HEK293 (cell line): ENCODE measurements at regions not wholly inside any gene's neighbourhood (a gene's known extent, or its start where the extent isn't known, plus 50 kb on each side); places are given as distances from the start of the nearest gene placed in this dataset.

Source experiments
- CTCF ChIA-PET: fragments of 350-600 bp; formaldehyde crosslinking; extraction: SDS; loops from one replicate; lab custom pipeline; 2021; ENCODE audit warnings: antibody characterized with exemption; lab: Yijun Ruan, JAX
- POLR2A ChIA-PET: fragments of 300-600 bp; formaldehyde crosslinking; extraction: SDS; loops from one replicate; lab custom pipeline; 2020; ENCODE audit warnings: antibody characterized with exemption, inconsistent platforms; lab: Yijun Ruan, JAX
- H3K27ac ChIP-seq: fragments of 200-500 bp; sonication (Bioruptor generic); 2 replicates; pipeline ENCODE4 v1.5.1; 2014; ENCODE audit warnings: low read depth, low read length, control low read depth, inconsistent platforms; ENCODE audit errors: extremely low read depth
- H3K36me3 ChIP-seq, 2 experiments: fragments of 200-500 bp in 1 of 2; sonication (Bioruptor generic) in 1 of 2; 1 replicate in 1 of 2; 2 replicates in 1 of 2; pipeline ENCODE4 v1.5.1; 2014 to 2017; ENCODE audit warnings: inconsistent platforms in 2 of 2, low read length in 2 of 2; ENCODE audit not compliant: control insufficient read depth in 2 of 2, insufficient read depth in 1 of 2
- H3K4me1 ChIP-seq: fragments of 200-500 bp; sonication (Bioruptor generic); 2 replicates; pipeline ENCODE4 v1.5.1; 2014; ENCODE audit warnings: mild to moderate bottlenecking, low read length, inconsistent platforms; ENCODE audit not compliant: control insufficient read depth, insufficient read depth
- H3K4me3 ChIP-seq: 2 replicates; pipeline ENCODE4 v1.5.1; 2011; ENCODE audit warnings: low read depth, mild to moderate bottlenecking, control low read depth, low read length, moderate library complexity
- H3K9me3 ChIP-seq: fragments of 200-500 bp; sonication (Bioruptor generic); 2 replicates; pipeline ENCODE4 v1.5.1; 2014; ENCODE audit warnings: low read depth, low read length, inconsistent platforms; ENCODE audit not compliant: control insufficient read depth, insufficient read depth
- HOXA7 ChIP-seq: sonication (generic); formaldehyde crosslinking; IDR thresholded peaks from 2 replicates; pipeline ENCODE4 v1.8.1; 2022; ENCODE audit warnings: missing genetic modification reagents, borderline replicate concordance
- SP7 ChIP-seq: fragments of 450-650 bp; formaldehyde crosslinking; IDR thresholded peaks from 2 replicates; pipeline ENCODE4 v1.5.1; 2016; ENCODE audit warnings: missing biosample characterization, missing genetic modification characterization
- ZNF155 ChIP-seq: fragments of 450-650 bp; formaldehyde crosslinking; IDR thresholded peaks from 2 replicates; pipeline ENCODE4 v1.5.1; 2016; ENCODE audit warnings: missing biosample characterization, missing genetic modification characterization
- ZNF391 ChIP-seq: fragments of 450-650 bp; formaldehyde crosslinking; IDR thresholded peaks from 2 replicates; pipeline ENCODE4 v1.5.1; 2016; ENCODE audit warnings: low read depth, missing biosample characterization, missing genetic modification characterization, borderline replicate concordance
- ZNF423 ChIP-seq: fragments of 450-650 bp; formaldehyde crosslinking; IDR thresholded peaks from 2 replicates; pipeline ENCODE4 v1.5.1; 2016; ENCODE audit warnings: missing biosample characterization, missing genetic modification characterization
- ZNF433 ChIP-seq: fragments of 450-650 bp; formaldehyde crosslinking; IDR thresholded peaks from 2 replicates; pipeline ENCODE4 v1.5.1; 2016; ENCODE audit warnings: missing biosample characterization, missing genetic modification characterization, low read depth
- ZNF521 ChIP-seq: fragments of 450-650 bp; formaldehyde crosslinking; IDR thresholded peaks from 2 replicates; pipeline ENCODE4 v1.5.1; 2017; ENCODE audit warnings: missing biosample characterization, mild to moderate bottlenecking, missing genetic modification characterization
- ZNF610 ChIP-seq: fragments of 450-650 bp; formaldehyde crosslinking; IDR thresholded peaks from 2 replicates; pipeline ENCODE4 v1.5.1; 2016; ENCODE audit warnings: missing biosample characterization, missing genetic modification characterization, borderline replicate concordance
- ZNF626 ChIP-seq: fragments of 450-650 bp; sonication (Bioruptor Pico); formaldehyde crosslinking; IDR thresholded peaks from 2 replicates; pipeline ENCODE4 v1.5.1; 2018; ENCODE audit warnings: missing biosample characterization, missing genetic modification characterization, inconsistent platforms
- ZNF639 ChIP-seq: fragments of 450-650 bp; formaldehyde crosslinking; IDR thresholded peaks from 2 replicates; pipeline ENCODE4 v1.5.1; 2016; ENCODE audit warnings: missing biosample characterization, missing genetic modification characterization
- ZNF645 ChIP-seq: fragments of 450-650 bp; formaldehyde crosslinking; IDR thresholded peaks from 2 replicates; pipeline ENCODE4; 2016; ENCODE audit warnings: missing biosample characterization, missing genetic modification characterization
- ZNF692 ChIP-seq: fragments of 450-650 bp; formaldehyde crosslinking; IDR thresholded peaks from 2 replicates; pipeline ENCODE4 v1.5.1; 2016; ENCODE audit warnings: missing biosample characterization, missing genetic modification characterization
- TF ChIP-seq, protein P1 (sequence below): fragments of 450-650 bp; formaldehyde crosslinking; IDR thresholded peaks from 2 replicates; pipeline ENCODE4 v1.5.1; 2016; ENCODE audit warnings: missing biosample characterization, missing genetic modification characterization
- TF ChIP-seq, protein P2 (sequence below): fragments of 450-650 bp; IDR thresholded peaks from 2 replicates; pipeline ENCODE4 v1.5.1; 2018; ENCODE audit warnings: missing biosample characterization, mild to moderate bottlenecking, missing genetic modification characterization
- TF ChIP-seq, protein P3 (sequence below): fragments of 450-650 bp; formaldehyde crosslinking; conservative IDR thresholded peaks from 2 replicates; pipeline ENCODE4 v1.5.1; 2016; ENCODE audit warnings: low read depth, missing biosample characterization, missing genetic modification characterization

GRCh38 chr1:243930822-243931671, 81.0 kb upstream of the AKT3 start (continued):
- TF ChIP-seq, protein P1, sequence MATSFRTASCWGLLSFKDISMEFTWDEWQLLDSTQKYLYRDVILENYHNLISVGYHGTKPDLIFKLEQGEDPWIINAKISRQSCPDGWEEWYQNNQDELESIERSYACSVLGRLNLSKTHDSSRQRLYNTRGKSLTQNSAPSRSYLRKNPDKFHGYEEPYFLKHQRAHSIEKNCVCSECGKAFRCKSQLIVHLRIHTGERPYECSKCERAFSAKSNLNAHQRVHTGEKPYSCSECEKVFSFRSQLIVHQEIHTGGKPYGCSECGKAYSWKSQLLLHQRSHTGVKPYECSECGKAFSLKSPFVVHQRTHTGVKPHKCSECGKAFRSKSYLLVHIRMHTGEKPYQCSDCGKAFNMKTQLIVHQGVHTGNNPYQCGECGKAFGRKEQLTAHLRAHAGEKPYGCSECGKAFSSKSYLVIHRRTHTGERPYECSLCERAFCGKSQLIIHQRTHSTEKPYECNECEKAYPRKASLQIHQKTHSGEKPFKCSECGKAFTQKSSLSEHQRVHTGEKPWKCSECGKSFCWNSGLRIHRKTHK (tag by site-specific recombination) = no peak
- TF ChIP-seq ZNF521 (tag by site-specific recombination) (no peak), ZNF610 (tag by site-specific recombination) (no peak)

DNA sequence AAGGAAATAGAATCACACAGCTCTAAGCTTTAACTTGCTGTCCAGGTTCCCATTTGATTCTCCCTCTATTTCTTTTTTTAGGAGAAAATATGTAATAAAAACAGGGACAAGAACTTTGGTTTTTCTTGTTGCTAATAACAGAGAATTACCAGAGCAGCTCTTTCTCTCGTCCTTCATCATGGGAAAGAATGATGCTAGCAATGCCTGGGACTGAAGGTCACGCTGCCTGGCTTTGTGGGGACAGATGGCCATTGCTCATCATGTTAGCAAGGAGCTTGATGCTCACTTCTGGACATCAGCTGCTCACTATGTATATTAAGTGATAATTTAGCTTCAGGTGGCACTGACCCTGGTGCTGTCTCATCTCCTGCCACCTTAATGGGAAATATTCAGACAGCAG, 77.3 kb upstream of the AKT3 start:
- ChIA-PET POLR2A (interaction anchor here (0.5 to 1.4 kb wide), 2 partner anchors 10 to 433 kb away, joined by 3 to 8 read pairs; no protein-coding TSS in a partner anchor), CTCF (interaction anchor here (1.9 kb wide), 1 partner anchor 10 kb away, joined by 6 read pairs; no protein-coding TSS in a partner anchor)
- no peaks in the 10 kb centered on the region for H3K9me3 ChIP-seq
- H3K27ac ChIP-seq = no peak overlapping the region
- TF ChIP-seq ZNF433 (tag by site-specific recombination) = no peak
- TF ChIP-seq HOXA7 (CRISPR knock-in tag) = no peak
- TF ChIP-seq, protein P2, sequence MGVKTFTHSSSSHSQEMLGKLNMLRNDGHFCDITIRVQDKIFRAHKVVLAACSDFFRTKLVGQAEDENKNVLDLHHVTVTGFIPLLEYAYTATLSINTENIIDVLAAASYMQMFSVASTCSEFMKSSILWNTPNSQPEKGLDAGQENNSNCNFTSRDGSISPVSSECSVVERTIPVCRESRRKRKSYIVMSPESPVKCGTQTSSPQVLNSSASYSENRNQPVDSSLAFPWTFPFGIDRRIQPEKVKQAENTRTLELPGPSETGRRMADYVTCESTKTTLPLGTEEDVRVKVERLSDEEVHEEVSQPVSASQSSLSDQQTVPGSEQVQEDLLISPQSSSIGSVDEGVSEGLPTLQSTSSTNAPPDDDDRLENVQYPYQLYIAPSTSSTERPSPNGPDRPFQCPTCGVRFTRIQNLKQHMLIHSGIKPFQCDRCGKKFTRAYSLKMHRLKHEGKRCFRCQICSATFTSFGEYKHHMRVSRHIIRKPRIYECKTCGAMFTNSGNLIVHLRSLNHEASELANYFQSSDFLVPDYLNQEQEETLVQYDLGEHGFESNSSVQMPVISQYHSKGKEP (tag by site-specific recombination) = no peak
- no peak for TF ChIP-seq ZNF626 (tag by site-specific recombination)
- TF ChIP-seq ZNF423 (tag by site-specific recombination) = no peak
- no peak for TF ChIP-seq ZNF639 (tag by site-specific recombination)
- TF ChIP-seq ZNF645 (tag by site-specific recombination) = no peak
- no peak for TF ChIP-seq ZNF155 (tag by site-specific recombination)
- no peaks in the 10 kb centered on the region for H3K36me3 ChIP-seq
- H3K4me3 ChIP-seq = no peak overlapping the region
- H3K4me1 ChIP-seq = peaks cover 4% of the 10 kb centered on the region; the same call in 1 of the 2 replicates

- Histone ChIP-seq H3K9me3 (no peaks in the 10 kb centered on the region), H3K4me1 (peaks cover 4% of the 10 kb centered on the region; the same call in 1 of the 2 replicates), H3K36me3 (no peaks in the 10 kb centered on the region), H3K4me3 (no peak overlapping the region), H3K27ac (no peak overlapping the region)
- ChIA-PET POLR2A (interaction anchor here (1.3 to 2.1 kb wide), 3 partner anchors 9 to 121 kb away, joined by 3 to 8 read pairs (median 5); no protein-coding TSS in a partner anchor), CTCF (interaction anchor here (0.5 to 1.9 kb wide), 2 partner anchors 10 to 192 kb away, joined by 4 to 6 read pairs; no protein-coding TSS in a partner anchor)
- TF ChIP-seq SP7 (tag by site-specific recombination) (peak; percentile 56), ZNF692 (tag by site-specific recombination) (peak; percentile 83), ZNF391 (tag by site-specific recombination) (0 out of 2 replicates have a peak, but pooled peaks have one; percentile 42), ZNF639 (tag by site-specific recombination) (0 out of 2 replicates have a peak, but pooled peaks have one; percentile 40)
- TF ChIP-seq, protein P3, sequence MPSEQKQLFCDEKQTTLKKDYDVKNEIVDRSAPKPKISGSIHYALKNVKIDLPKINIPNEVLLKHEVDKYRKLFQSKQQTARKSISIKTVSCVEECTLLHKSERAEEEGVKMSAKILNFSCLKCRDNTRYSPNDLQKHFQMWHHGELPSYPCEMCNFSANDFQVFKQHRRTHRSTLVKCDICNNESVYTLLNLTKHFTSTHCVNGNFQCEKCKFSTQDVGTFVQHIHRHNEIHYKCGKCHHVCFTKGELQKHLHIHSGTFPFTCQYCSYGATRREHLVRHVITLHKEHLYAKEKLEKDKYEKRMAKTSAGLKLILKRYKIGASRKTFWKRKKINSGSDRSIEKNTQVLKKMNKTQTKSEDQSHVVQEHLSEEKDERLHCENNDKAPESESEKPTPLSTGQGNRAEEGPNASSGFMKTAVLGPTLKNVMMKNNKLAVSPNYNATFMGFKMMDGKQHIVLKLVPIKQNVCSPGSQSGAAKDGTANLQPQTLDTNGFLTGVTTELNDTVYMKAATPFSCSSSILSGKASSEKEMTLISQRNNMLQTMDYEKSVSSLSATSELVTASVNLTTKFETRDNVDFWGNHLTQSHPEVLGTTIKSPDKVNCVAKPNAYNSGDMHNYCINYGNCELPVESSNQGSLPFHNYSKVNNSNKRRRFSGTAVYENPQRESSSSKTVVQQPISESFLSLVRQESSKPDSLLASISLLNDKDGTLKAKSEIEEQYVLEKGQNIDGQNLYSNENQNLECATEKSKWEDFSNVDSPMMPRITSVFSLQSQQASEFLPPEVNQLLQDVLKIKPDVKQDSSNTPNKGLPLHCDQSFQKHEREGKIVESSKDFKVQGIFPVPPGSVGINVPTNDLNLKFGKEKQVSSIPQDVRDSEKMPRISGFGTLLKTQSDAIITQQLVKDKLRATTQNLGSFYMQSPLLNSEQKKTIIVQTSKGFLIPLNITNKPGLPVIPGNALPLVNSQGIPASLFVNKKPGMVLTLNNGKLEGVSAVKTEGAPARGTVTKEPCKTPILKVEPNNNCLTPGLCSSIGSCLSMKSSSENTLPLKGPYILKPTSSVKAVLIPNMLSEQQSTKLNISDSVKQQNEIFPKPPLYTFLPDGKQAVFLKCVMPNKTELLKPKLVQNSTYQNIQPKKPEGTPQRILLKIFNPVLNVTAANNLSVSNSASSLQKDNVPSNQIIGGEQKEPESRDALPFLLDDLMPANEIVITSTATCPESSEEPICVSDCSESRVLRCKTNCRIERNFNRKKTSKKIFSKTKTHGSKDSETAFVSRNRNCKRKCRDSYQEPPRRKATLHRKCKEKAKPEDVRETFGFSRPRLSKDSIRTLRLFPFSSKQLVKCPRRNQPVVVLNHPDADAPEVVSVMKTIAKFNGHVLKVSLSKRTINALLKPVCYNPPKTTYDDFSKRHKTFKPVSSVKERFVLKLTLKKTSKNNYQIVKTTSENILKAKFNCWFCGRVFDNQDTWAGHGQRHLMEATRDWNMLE (tag by site-specific recombination) = 0 out of 2 replicates have a peak, but pooled peaks have one; percentile 29
These were observed 76.8 kb upstream of the AKT3 start for GRCh38 chr1:243926803-243927245.
